Lower leg skin (tissue), 4 donors: ENCODE measurements at regions not wholly inside any gene's neighbourhood (a gene's known extent, or its start where the extent isn't known, plus 50 kb on each side); places are given as distances from the start of the nearest gene placed in this dataset.

ENCODE experiments used
- DNase-seq, 2 donors: peaks; one replicate each; pipeline ENCODE4 v3.0.0-alpha.2; 2019; ENCODE audit warnings: low spot score in 2 of 2
- H3K4me3 ChIP-seq: fragments of 200-600 bp; sonication (generic); 2 replicates; pipeline ENCODE4 v1.5.1; 2017; ENCODE audit warnings: mild to moderate bottlenecking, low read depth; ENCODE audit not compliant: poor library complexity, severe bottlenecking
- POLR2A ChIP-seq, 2 donors: fragments of 450-650 bp; IDR thresholded peaks; one replicate each; pipeline ENCODE4 v1.6.1; 2016 to 2017; ENCODE audit warnings: antibody characterized with exemption in 2 of 2, mild to moderate bottlenecking in 1 of 2, moderate library complexity in 1 of 2
- WGBS, 2 donors: methylation state at CpG; one replicate each; pipeline ENCODE4 v1.1.5; 2018; 5-methylcytosine and 5-hydroxymethylcytosine counted together
- intact Hi-C: fragments of 100-400 bp; cut with DNase I; formaldehyde crosslinking; loops from one replicate; pipeline ENCODE4 v1.15.0; 2023; ENCODE audit warnings: low total_unique reads
- TF ChIP-seq, protein P1 (sequence below), 3 donors: fragments of 450-650 bp; IDR thresholded peaks; one replicate each; pipeline ENCODE4 v1.5.1; 2016; ENCODE audit warnings: antibody characterized with exemption in 3 of 3, mild to moderate bottlenecking in 3 of 3, moderate library complexity in 2 of 3

- no peak for TF ChIP-seq POLR2A (IDR thresholded peaks at IDR 0.05)
- TF ChIP-seq, protein P1, sequence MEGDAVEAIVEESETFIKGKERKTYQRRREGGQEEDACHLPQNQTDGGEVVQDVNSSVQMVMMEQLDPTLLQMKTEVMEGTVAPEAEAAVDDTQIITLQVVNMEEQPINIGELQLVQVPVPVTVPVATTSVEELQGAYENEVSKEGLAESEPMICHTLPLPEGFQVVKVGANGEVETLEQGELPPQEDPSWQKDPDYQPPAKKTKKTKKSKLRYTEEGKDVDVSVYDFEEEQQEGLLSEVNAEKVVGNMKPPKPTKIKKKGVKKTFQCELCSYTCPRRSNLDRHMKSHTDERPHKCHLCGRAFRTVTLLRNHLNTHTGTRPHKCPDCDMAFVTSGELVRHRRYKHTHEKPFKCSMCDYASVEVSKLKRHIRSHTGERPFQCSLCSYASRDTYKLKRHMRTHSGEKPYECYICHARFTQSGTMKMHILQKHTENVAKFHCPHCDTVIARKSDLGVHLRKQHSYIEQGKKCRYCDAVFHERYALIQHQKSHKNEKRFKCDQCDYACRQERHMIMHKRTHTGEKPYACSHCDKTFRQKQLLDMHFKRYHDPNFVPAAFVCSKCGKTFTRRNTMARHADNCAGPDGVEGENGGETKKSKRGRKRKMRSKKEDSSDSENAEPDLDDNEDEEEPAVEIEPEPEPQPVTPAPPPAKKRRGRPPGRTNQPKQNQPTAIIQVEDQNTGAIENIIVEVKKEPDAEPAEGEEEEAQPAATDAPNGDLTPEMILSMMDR (IDR thresholded peaks at IDR 0.05): no peak
- intact Hi-C loops: no loop called here
- WGBS, 2 donors: 77 to 78% methylated on average over 3 of the region's 3 CpGs
Measured at GRCh38 chr20:41848180-41848579, 230.0 kb upstream of the CHD6 start.

GRCh38 chr20:41837669-41838224 is 219.6 kb upstream of the CHD6 start:
- no peak for DNase-seq
- WGBS, 2 donors: 55 to 61% methylated on average over 3 of the region's 3 CpGs
- H3K4me3 ChIP-seq: no peak overlapping the region
- intact Hi-C loops: no loop called here
- TF ChIP-seq, protein P1 (IDR thresholded peaks at IDR 0.05): no peak
- no peak for TF ChIP-seq POLR2A (IDR thresholded peaks at IDR 0.05)

More at GRCh38 chr20:41848180-41848579, 230.0 kb upstream of the CHD6 start:
- no peak for DNase-seq
- H3K4me3 ChIP-seq: no peak overlapping the region

GRCh38 chr20:41833739-41834138 is 215.6 kb upstream of the CHD6 start:
- no peak for DNase-seq
- no peak for TF ChIP-seq POLR2A (IDR thresholded peaks at IDR 0.05)
- TF ChIP-seq, protein P1 (IDR thresholded peaks at IDR 0.05): no peak
- no peak overlapping the region for H3K4me3 ChIP-seq
- 58 to 79% methylated on average over 1 of the region's 1 CpG for WGBS, 2 donors
- intact Hi-C loops: no loop called here

- no peak for DNase-seq
- TF ChIP-seq POLR2A (IDR thresholded peaks at IDR 0.05): no peak
- TF ChIP-seq, protein P1 (IDR thresholded peaks at IDR 0.05): no peak
- 62 to 73% methylated on average over 2 of the region's 2 CpGs for WGBS, 2 donors
- H3K4me3 ChIP-seq: no peak overlapping the region
- intact Hi-C loops: no loop called here
Measured at GRCh38 chr20:41830702-41831101, 212.5 kb upstream of the CHD6 start.

- intact Hi-C loops: no loop called here
- TF ChIP-seq POLR2A (IDR thresholded peaks at IDR 0.05): no peak
- TF ChIP-seq, protein P1 (IDR thresholded peaks at IDR 0.05): no peak
Measured at GRCh38 chr20:41819436-41819835, 201.3 kb upstream of the CHD6 start.

GRCh38 chr20:41818991-41819390 is 200.8 kb upstream of the CHD6 start:
- no peak overlapping the region for H3K4me3 ChIP-seq
- no peak for DNase-seq
- TF ChIP-seq, protein P1 (IDR thresholded peaks at IDR 0.05): no peak
- TF ChIP-seq POLR2A (IDR thresholded peaks at IDR 0.05): no peak
- 22 to 44% methylated on average over 5 of the region's 5 CpGs for WGBS, 2 donors
- intact Hi-C loops: no loop called here

More at GRCh38 chr20:41819436-41819835, 201.3 kb upstream of the CHD6 start:
- no peak for DNase-seq
- WGBS, 2 donors: 56 to 61% methylated on average over 2 of the region's 2 CpGs
- no peak overlapping the region for H3K4me3 ChIP-seq
